ENCODE measurements at regions not wholly inside any gene's neighbourhood (a gene's known extent, or its start where the extent isn't known, plus 50 kb on each side); places are given as distances from the start of the nearest gene placed in this dataset.
A peak's percentile ranks its signal among the peaks of the same experiment; 100 is the strongest.

DNA sequence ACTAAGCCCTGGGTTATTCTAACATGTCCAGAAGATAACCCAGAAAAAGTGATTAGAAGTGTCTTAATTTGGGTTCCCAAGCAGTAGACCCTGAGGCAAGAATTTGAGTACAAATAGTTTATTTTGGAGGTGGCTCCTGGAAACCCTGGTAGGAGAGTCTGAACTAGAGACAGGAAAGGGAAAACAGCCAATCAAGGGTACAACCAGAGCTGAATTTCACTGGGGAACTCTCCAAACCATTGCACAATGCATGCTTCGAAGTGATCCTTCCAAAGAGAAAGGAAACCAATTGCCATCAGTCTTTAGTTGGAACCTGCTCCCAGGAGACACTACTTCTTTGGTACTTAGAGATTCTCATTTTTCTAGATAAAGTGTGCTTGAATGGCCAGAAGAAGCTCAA is 361.5 kb downstream of the MBD2 start:
- no peaks in the 10 kb centered on the region for H3K36me3 ChIP-seq (replicated peaks in 1 of 2; ENCODE audit: control insufficient read depth in 1 of 2, insufficient read depth in 2 of 2, low read length in 2 of 2)
- H3K79me2 ChIP-seq (ENCODE audit: insufficient read depth, low read length), result no peaks in the 10 kb centered on the region
- H3K4me1 ChIP-seq (ENCODE audit: insufficient read depth, low read length), result no peaks in the 10 kb centered on the region
- intact Hi-C loops (cut with micrococcal nuclease; ENCODE audit: unreplicated experiment), result no loop called here
- FAIRE-seq (no peak), DNase-seq (ENCODE audit: low spot score) (no peak), ATAC-seq (no peak)
- 0% methylated on average over 1 of the region's 1 CpG for WGBS (ENCODE audit: low lambda C conversion rate)
- no peaks in the 10 kb centered on the region for H3K27me3 ChIP-seq (ENCODE audit: control insufficient read depth in 1 of 2, insufficient read depth in 2 of 2, low read length in 2 of 2)
- in situ Hi-C loops (cut with HindIII; ENCODE audit: extremely low pct_ligation_motif_present, low pct_unique_long_range_greater_than_20kb), result no loop called here
- no peak overlapping the region for H3K4me3 ChIP-seq (replicated peaks in 1 of 3; ENCODE audit: insufficient read depth in 1 of 3, low read depth in 2 of 3, low read length in 3 of 3)
- H3K9ac ChIP-seq (ENCODE audit: insufficient read depth, low read depth, low read length), result no peak overlapping the region
- H2AFZ ChIP-seq (ENCODE audit: low read length), result no peak overlapping the region
- BruUV-seq (replicated peaks), result no TSS peak
- no peak overlapping the region for H3K27ac ChIP-seq (ENCODE audit: extremely low read length, insufficient read depth, low read length)
- ChIA-PET POLR2A (no interaction called here), CTCF (ENCODE audit: low intra/inter-chr PET ratio, low total read pairs) (no interaction called here)
- H4K20me1 ChIP-seq (ENCODE audit: insufficient read depth, low read length), result no peaks in the 10 kb centered on the region
- H3K4me2 ChIP-seq (ENCODE audit: low read depth, low read length), result no peak overlapping the region
- H3K9me3 ChIP-seq (ENCODE audit: low read length), result no peaks in the 10 kb centered on the region
- no peak for TF ChIP-seq CCAR2 (optimal IDR thresholded peaks at IDR 0.05; ENCODE audit: low read depth, low read length)
- TF ChIP-seq, protein P1, sequence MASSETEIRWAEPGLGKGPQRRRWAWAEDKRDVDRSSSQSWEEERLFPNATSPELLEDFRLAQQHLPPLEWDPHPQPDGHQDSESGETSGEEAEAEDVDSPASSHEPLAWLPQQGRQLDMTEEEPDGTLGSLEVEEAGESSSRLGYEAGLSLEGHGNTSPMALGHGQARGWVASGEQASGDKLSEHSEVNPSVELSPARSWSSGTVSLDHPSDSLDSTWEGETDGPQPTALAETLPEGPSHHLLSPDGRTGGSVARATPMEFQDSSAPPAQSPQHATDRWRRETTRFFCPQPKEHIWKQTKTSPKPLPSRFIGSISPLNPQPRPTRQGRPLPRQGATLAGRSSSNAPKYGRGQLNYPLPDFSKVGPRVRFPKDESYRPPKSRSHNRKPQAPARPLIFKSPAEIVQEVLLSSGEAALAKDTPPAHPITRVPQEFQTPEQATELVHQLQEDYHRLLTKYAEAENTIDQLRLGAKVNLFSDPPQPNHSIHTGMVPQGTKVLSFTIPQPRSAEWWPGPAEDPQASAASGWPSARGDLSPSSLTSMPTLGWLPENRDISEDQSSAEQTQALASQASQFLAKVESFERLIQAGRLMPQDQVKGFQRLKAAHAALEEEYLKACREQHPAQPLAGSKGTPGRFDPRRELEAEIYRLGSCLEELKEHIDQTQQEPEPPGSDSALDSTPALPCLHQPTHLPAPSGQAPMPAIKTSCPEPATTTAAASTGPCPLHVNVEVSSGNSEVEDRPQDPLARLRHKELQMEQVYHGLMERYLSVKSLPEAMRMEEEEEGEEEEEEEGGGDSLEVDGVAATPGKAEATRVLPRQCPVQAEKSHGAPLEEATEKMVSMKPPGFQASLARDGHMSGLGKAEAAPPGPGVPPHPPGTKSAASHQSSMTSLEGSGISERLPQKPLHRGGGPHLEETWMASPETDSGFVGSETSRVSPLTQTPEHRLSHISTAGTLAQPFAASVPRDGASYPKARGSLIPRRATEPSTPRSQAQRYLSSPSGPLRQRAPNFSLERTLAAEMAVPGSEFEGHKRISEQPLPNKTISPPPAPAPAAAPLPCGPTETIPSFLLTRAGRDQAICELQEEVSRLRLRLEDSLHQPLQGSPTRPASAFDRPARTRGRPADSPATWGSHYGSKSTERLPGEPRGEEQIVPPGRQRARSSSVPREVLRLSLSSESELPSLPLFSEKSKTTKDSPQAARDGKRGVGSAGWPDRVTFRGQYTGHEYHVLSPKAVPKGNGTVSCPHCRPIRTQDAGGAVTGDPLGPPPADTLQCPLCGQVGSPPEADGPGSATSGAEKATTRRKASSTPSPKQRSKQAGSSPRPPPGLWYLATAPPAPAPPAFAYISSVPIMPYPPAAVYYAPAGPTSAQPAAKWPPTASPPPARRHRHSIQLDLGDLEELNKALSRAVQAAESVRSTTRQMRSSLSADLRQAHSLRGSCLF (CRISPR knock-in tag; IDR thresholded peaks at IDR 0.05; ENCODE audit: borderline replicate concordance), result no peak
- no peak for TF ChIP-seq ZNF329 (CRISPR knock-in tag; IDR thresholded peaks at IDR 0.05; ENCODE audit: low read depth)
- TF ChIP-seq ZFP90 (CRISPR knock-in tag; IDR thresholded peaks at IDR 0.05; ENCODE audit: borderline replicate concordance), result no peak

DNA sequence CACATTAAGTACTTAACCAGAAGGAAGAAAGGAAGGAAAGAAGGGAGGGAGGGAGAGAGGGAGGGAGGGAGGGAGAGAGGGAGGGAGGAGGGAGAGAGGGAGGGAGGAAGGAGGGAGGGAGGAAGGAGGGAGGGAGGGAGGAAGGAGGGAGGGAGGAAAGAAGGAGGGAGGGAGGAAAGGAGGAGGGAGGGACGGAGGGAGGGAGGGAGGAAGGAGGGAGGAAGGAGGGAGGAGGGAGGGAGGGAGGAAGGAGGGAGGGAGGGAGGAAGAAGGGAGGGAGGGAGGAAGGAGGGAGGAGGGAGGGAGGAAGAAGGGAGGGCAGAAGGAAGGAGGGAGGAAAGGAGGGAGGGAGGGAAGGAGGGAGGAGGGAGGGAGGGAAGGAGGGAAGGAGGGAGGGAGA is 363.3 kb downstream of the MBD2 start:
- Histone ChIP-seq H3K9me3 (ENCODE audit: low read length) (no peaks in the 10 kb centered on the region), H3K9ac (ENCODE audit: insufficient read depth, low read depth, low read length) (no peak overlapping the region), H3K79me2 (ENCODE audit: insufficient read depth, low read length) (no peaks in the 10 kb centered on the region), H3K4me3 (replicated peaks in 1 of 3; ENCODE audit: insufficient read depth in 1 of 3, low read depth in 2 of 3, low read length in 3 of 3) (no peak overlapping the region), H3K4me2 (ENCODE audit: low read depth, low read length) (no peak overlapping the region), H2AFZ (ENCODE audit: low read length) (no peak overlapping the region), H3K27me3 (ENCODE audit: control insufficient read depth in 1 of 2, insufficient read depth in 2 of 2, low read length in 2 of 2) (no peaks in the 10 kb centered on the region), H3K27ac (ENCODE audit: extremely low read length, insufficient read depth, low read length) (no peak overlapping the region), H3K36me3 (replicated peaks in 1 of 2; ENCODE audit: control insufficient read depth in 1 of 2, insufficient read depth in 2 of 2, low read length in 2 of 2) (no peaks in the 10 kb centered on the region), H4K20me1 (ENCODE audit: insufficient read depth, low read length) (no peaks in the 10 kb centered on the region), H3K4me1 (ENCODE audit: insufficient read depth, low read length) (no peaks in the 10 kb centered on the region)
- POLR2A ChIA-PET, result no interaction called here
- in situ Hi-C loops (cut with HindIII; ENCODE audit: extremely low pct_ligation_motif_present, low pct_unique_long_range_greater_than_20kb) (no loop called here), intact Hi-C loops (cut with micrococcal nuclease; ENCODE audit: unreplicated experiment) (no loop called here)
- DNase-seq (ENCODE audit: low spot score) (no peak), ATAC-seq (no peak), FAIRE-seq (no peak)
- TF ChIP-seq HNRNPK (IDR thresholded peaks at IDR 0.05; ENCODE audit: low read depth, low read length, poor library complexity, severe bottlenecking), result peak; percentile 70
- no peak for TF ChIP-seq ZNF20 (CRISPR knock-in tag; IDR thresholded peaks at IDR 0.05)
- no peak for TF ChIP-seq ZNF616 (CRISPR knock-in tag; IDR thresholded peaks at IDR 0.05; ENCODE audit: low read depth)
- WGBS (ENCODE audit: low lambda C conversion rate), result 11% methylated on average over 1 of the region's 1 CpG
- no TSS peak for BruUV-seq (replicated peaks)
- CTCF ChIA-PET (ENCODE audit: low intra/inter-chr PET ratio, low total read pairs), result no interaction called here

Data from HepG2 (cell line).